HG02798 (cell line): ENCODE measurements at regions not wholly inside any gene's neighbourhood (a gene's known extent, or its start where the extent isn't known, plus 50 kb on each side); places are given as distances from the start of the nearest gene placed in this dataset.
"Not testable (repeated sequence)": the region's sequence is repeated elsewhere in the genome, so short reads cannot be mapped to it uniquely, and the experiment has no call there.

Experiments used
- ATAC-seq: cut with Tn5 transposase; IDR thresholded peaks from one replicate; pipeline ENCODE4 v1.9.1; 2021; ENCODE audit warnings: mild to moderate bottlenecking; ENCODE audit not compliant: unreplicated experiment, poor library complexity

GRCh38 chr2:208915401-208915800 is 508.4 kb upstream of the MAP2 start:
- no peak for ATAC-seq

GRCh38 chr2:208916881-208917280 is 507.0 kb upstream of the MAP2 start:
- no peak for ATAC-seq

- not testable (repeated sequence) for ATAC-seq
Measured at GRCh38 chr2:208921358-208921757, 502.5 kb upstream of the MAP2 start.

- ATAC-seq, result no peak
Measured at GRCh38 chr2:208927867-208928266, 496.0 kb upstream of the MAP2 start.

GRCh38 chr2:208929139-208929864 is 494.5 kb upstream of the MAP2 start:
- ATAC-seq, result no peak

GRCh38 chr2:208929894-208930427 is 493.9 kb upstream of the MAP2 start:
- ATAC-seq, result no peak

- ATAC-seq, result no peak
Measured at GRCh38 chr2:208935531-208935930, 488.3 kb upstream of the MAP2 start.

- no peak for ATAC-seq
Measured at GRCh38 chr2:208937521-208937920, 486.3 kb upstream of the MAP2 start.

- ATAC-seq, result no peak
Measured at GRCh38 chr2:208939852-208940251, 484.0 kb upstream of the MAP2 start.

GRCh38 chr2:208945719-208946256 is 478.1 kb upstream of the MAP2 start:
- ATAC-seq, result no peak

GRCh38 chr2:208948073-208948472 is 475.8 kb upstream of the MAP2 start:
- ATAC-seq, result no peak

GRCh38 chr2:208970070-208970469 is 453.8 kb upstream of the MAP2 start:
- ATAC-seq, result no peak

- no peak for ATAC-seq
Measured at GRCh38 chr2:208977582-208977981, 446.3 kb upstream of the MAP2 start.

- ATAC-seq, result no peak
Measured at GRCh38 chr2:208978946-208979345, 444.9 kb upstream of the MAP2 start.

- no peak for ATAC-seq
Measured at GRCh38 chr2:208980321-208980720, 443.5 kb upstream of the MAP2 start.

- no peak for ATAC-seq
Measured at GRCh38 chr2:208982831-208983230, 441.0 kb upstream of the MAP2 start.

GRCh38 chr2:208983486-208983885 is 440.4 kb upstream of the MAP2 start:
- ATAC-seq, result no peak

GRCh38 chr2:208984376-208985090 is 439.3 kb upstream of the MAP2 start:
- ATAC-seq, result no peak

- ATAC-seq, result no peak
Measured at GRCh38 chr2:208985644-208986043, 438.2 kb upstream of the MAP2 start.

- ATAC-seq, result no peak
Measured at GRCh38 chr2:208990716-208991115, 433.1 kb upstream of the MAP2 start.

- ATAC-seq, result no peak
Measured at GRCh38 chr2:208999911-209000310, 423.9 kb upstream of the MAP2 start.
